Stomach (tissue), 8 donors: ENCODE measurements at regions not wholly inside any gene's neighbourhood (a gene's known extent, or its start where the extent isn't known, plus 50 kb on each side); places are given as distances from the start of the nearest gene placed in this dataset.

Experiments
- DNase-seq, 2 donors: peaks; one replicate each; pipeline versions ENCODE4 v3.0.0 to v3.0.0-alpha.2; 2013 to 2019
- H3K27ac ChIP-seq, 5 donors: fragments of 200-600 bp in 4 of 5; sonication (generic) in 4 of 5; one replicate each; pipeline ENCODE4 v1.5.1; 2013 to 2019; ENCODE audit warnings: mild to moderate bottlenecking in 1 of 5, moderate library complexity in 1 of 5
- H3K27me3 ChIP-seq, 3 donors: fragments of 200-600 bp; sonication (generic); one replicate each; pipeline ENCODE4 v1.5.1; 2017 to 2019; ENCODE audit warnings: mixed run types in 1 of 3
- H3K36me3 ChIP-seq, 4 donors: fragments of 200-600 bp; sonication (generic); 1 replicate in 3 of 4; 2 replicates in 1 of 4; pipeline ENCODE4 v1.5.1; 2016 to 2019
- H3K4me1 ChIP-seq, 4 donors: fragments of 200-600 bp; sonication (generic); one replicate each; pipeline ENCODE4 v1.5.1; 2016 to 2019
- H3K4me3 ChIP-seq, 4 donors: fragments of 200-600 bp; sonication (generic) in 3 of 4; one replicate each; pipeline ENCODE4 v1.5.1; 2016 to 2019; ENCODE audit warnings: mild to moderate bottlenecking in 1 of 4
- H3K9me3 ChIP-seq, 4 donors: fragments of 200-600 bp; sonication (generic); one replicate each; pipeline ENCODE4 v1.5.1; 2016 to 2019
- EP300 ChIP-seq: sonication (generic); formaldehyde crosslinking; IDR thresholded peaks from one replicate; pipeline ENCODE4 v1.6.1; 2017; ENCODE audit warnings: antibody characterized with exemption
- POLR2A ChIP-seq, 4 donors: fragments of 450-650 bp; IDR thresholded peaks; one replicate each; pipeline ENCODE4 v1.6.1; 2016; ENCODE audit warnings: antibody characterized with exemption in 4 of 4, control low read depth in 2 of 4, mild to moderate bottlenecking in 1 of 4, moderate library complexity in 1 of 4
- POLR2AphosphoS5 ChIP-seq, 3 donors: sonication (generic); formaldehyde crosslinking; IDR thresholded peaks; one replicate each; pipeline ENCODE4 v1.6.1; 2016; ENCODE audit warnings: antibody characterized with exemption in 3 of 3
- WGBS, 5 donors: extraction: QIAGEN DNeasy Blood & Tissue Kit in 3 of 5; methylation state at CpG; one replicate each; pipeline versions ENCODE4 v1.1.5 to v1.1.7; 2013 to 2018; 5-methylcytosine and 5-hydroxymethylcytosine counted together
- intact Hi-C: fragments of 100-400 bp; cut with DNase I; formaldehyde crosslinking; loops from one replicate; pipeline ENCODE4 v1.15.1; 2023; ENCODE audit warnings: low total_unique reads
- TF ChIP-seq, protein P1 (sequence below), 7 experiments: fragments of 450-650 bp in 4 of 7; fragments of 200-600 bp in 3 of 7; sonication (generic) in 3 of 7; IDR thresholded peaks; one replicate each; pipeline ENCODE4 v1.5.1; 2016 to 2019; ENCODE audit warnings: antibody characterized with exemption in 7 of 7, control low read depth in 2 of 7, mild to moderate bottlenecking in 1 of 7
- donor health status: healthy with polysubstance abuse.
- donor health status: Bipolar disorder and iron deficiency.
- donor health status: healthy.

DNA sequence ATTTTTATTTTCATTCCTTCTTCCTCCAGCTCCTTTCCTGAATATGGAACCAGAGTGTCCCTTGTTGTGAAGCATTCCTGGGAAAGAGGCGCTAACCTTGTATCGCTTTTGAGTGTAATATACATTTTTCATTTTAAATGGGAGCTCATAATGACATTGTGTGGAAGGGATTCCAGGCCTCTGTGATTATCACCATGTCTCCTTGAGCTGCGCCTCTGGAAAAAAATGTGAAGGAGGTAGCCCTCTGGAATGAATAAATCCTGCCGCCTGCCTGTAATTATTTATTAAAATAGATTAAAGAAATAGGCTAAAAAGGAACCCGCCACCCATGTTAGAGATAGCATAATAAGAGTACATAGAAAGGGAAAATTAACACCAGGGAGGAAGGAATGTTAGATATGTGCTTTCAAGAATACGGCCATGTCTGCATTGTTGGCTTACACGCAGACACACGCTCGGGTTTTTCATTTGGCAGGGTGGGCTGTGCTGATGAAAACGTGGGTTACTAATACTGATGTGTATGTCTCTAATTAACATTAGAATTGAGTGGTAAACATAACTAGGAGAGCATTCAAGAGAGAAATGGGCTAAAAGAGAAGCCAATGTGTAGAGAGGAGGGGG, 138.5 kb downstream of the LINC00237 start:
- H3K27ac ChIP-seq = no peak overlapping the region
- intact Hi-C loops = no loop called here
- H3K4me1 ChIP-seq = no peaks in the 10 kb centered on the region
- H3K4me3 ChIP-seq = no peak overlapping the region
- H3K36me3 ChIP-seq = no peaks in the 10 kb centered on the region
- H3K27me3 ChIP-seq = peaks cover 0 to 17% (median 0%) of the 10 kb centered on the region in 3 donors
- no peak for DNase-seq
- no peaks in the 10 kb centered on the region for H3K9me3 ChIP-seq
- WGBS, 5 donors = 75 to 85% (median 80%) methylated on average over 10 of the region's 10 CpGs
- TF ChIP-seq POLR2AphosphoS5 (IDR thresholded peaks at IDR 0.05) = no peak
- TF ChIP-seq POLR2A (IDR thresholded peaks at IDR 0.05) = no peak
- TF ChIP-seq, protein P1, sequence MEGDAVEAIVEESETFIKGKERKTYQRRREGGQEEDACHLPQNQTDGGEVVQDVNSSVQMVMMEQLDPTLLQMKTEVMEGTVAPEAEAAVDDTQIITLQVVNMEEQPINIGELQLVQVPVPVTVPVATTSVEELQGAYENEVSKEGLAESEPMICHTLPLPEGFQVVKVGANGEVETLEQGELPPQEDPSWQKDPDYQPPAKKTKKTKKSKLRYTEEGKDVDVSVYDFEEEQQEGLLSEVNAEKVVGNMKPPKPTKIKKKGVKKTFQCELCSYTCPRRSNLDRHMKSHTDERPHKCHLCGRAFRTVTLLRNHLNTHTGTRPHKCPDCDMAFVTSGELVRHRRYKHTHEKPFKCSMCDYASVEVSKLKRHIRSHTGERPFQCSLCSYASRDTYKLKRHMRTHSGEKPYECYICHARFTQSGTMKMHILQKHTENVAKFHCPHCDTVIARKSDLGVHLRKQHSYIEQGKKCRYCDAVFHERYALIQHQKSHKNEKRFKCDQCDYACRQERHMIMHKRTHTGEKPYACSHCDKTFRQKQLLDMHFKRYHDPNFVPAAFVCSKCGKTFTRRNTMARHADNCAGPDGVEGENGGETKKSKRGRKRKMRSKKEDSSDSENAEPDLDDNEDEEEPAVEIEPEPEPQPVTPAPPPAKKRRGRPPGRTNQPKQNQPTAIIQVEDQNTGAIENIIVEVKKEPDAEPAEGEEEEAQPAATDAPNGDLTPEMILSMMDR (IDR thresholded peaks at IDR 0.05) = no peak
- no peak for TF ChIP-seq EP300

DNA sequence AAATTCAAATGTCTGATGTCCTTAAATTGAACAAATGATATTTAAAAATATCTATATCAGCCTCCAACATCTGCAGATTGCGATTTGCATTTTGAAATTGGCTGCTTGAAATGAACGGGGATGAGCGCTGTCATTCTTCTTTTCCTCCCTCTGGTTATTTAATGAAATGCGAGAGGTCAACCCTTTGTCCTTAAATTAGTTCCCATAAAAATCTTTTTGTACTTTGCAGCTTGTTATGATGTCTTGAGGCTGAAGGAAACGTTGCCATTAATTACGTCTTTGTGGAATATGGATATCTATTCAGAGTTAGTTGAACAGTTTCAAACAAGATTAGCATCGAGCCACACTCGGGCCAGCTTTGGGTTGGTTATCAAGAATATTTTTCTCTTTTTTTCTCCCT, 140.0 kb downstream of the LINC00237 start:
- no peak overlapping the region for H3K4me3 ChIP-seq
- TF ChIP-seq EP300 (no peak), POLR2AphosphoS5 (IDR thresholded peaks at IDR 0.05) (no peak), POLR2A (IDR thresholded peaks at IDR 0.05) (no peak)
- TF ChIP-seq, protein P1 (IDR thresholded peaks at IDR 0.05) = no peak
- 73 to 83% (median 80%) methylated on average over 8 of the region's 8 CpGs for WGBS, 5 donors
- no peaks in the 10 kb centered on the region for H3K4me1 ChIP-seq
- DNase-seq = no peak
- intact Hi-C loops = no loop called here
- peaks cover 0 to 21% (median 0%) of the 10 kb centered on the region in 3 donors for H3K27me3 ChIP-seq
- H3K9me3 ChIP-seq = no peaks in the 10 kb centered on the region
- H3K27ac ChIP-seq = no peak overlapping the region
- H3K36me3 ChIP-seq = no peaks in the 10 kb centered on the region

DNA sequence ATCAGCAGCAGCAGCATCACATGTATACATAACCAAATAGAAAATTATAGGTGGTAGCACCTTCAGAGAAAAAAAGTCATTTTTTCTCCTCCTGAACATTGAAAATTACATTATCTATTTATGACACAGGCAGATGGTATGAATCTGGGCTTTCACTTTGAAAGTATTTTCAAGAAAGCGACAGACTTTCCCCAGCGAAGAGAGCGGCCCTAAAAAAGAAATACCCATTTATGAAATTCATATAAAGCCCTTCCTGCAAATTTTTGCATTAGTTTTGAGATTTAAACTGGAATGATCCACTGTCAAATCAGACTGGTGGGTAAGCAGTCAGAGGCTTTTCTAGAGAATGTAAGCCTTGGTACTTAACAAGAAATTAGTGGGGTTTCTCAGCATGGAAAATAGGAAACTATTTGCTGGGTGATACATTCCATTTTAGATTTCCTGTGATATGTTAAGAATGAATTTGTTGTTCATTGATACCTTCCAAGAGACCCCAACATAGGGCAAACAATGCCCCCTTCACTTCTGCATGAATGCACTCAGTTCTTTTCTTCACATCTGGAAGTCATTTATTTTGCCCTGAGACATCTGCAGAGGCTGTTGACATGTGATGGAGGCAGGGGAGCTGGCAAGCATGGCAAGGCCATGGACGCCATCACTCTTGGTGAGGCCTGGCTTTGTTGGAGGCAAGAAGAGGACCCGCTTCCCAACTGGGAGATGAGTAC, 147.0 kb downstream of the LINC00237 start:
- Histone ChIP-seq H3K27me3 (peaks cover 0 to 17% (median 0%) of the 10 kb centered on the region in 3 donors), H3K4me3 (no peak overlapping the region), H3K4me1 (no peaks in the 10 kb centered on the region), H3K9me3 (no peaks in the 10 kb centered on the region), H3K36me3 (no peaks in the 10 kb centered on the region), H3K27ac (no peak overlapping the region)
- 62 to 93% (median 89%) methylated on average over 5 of the region's 5 CpGs for WGBS, 5 donors
- DNase-seq = no peak
- intact Hi-C loops = no loop called here
- TF ChIP-seq, protein P1 (IDR thresholded peaks at IDR 0.05) = no peak
- no peak for TF ChIP-seq POLR2AphosphoS5 (IDR thresholded peaks at IDR 0.05)

DNA sequence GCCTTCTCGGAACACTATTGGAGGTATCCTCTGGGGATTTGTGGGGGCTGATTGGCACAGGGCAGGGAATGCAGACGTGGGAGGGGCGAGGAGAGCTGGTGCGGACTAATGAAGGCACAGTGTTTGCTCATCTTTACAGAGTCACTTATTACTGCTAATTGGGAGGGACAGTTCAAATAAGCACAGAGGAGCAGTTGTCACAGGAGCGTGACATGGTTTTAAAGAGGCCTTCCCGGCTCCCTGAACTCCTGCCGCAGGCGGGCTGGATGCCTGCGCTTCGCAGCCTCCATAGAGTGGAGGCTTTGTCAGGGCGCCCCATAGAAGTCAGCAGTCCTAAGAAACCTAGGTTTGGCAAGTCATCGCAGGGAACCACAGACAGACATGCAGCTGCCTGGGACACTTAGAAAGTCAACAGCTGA, 149.6 kb downstream of the LINC00237 start:
- Histone ChIP-seq H3K36me3 (no peaks in the 10 kb centered on the region), H3K4me3 (no peak overlapping the region), H3K9me3 (no peaks in the 10 kb centered on the region), H3K27me3 (peaks cover 0 to 14% (median 4%) of the 10 kb centered on the region in 3 donors), H3K4me1 (no peaks in the 10 kb centered on the region), H3K27ac (no peak overlapping the region)
- intact Hi-C loops = no loop called here
- TF ChIP-seq POLR2AphosphoS5 (IDR thresholded peaks at IDR 0.05) = no peak
- no peak for TF ChIP-seq EP300
- no peak for TF ChIP-seq POLR2A (IDR thresholded peaks at IDR 0.05)
- TF ChIP-seq, protein P1 (IDR thresholded peaks at IDR 0.05) = no peak
- no peak for DNase-seq
- WGBS, 5 donors = 62 to 79% (median 66%) methylated on average over 12 of the region's 12 CpGs
